A673 (cell line): ENCODE measurements at regions not wholly inside any gene's neighbourhood (a gene's known extent, or its start where the extent isn't known, plus 50 kb on each side); places are given as distances from the start of the nearest gene placed in this dataset.

Source experiments
- EZH2 ChIP-seq: fragments of 200-600 bp; sonication (generic); IDR thresholded peaks from 2 replicates; pipeline ENCODE4 v1.6.1; 2017; ENCODE audit warnings: borderline replicate concordance, low read depth, mild to moderate bottlenecking, mixed read lengths, antibody characterized with exemption, low read length; ENCODE audit not compliant: poor library complexity, severe bottlenecking
- TF ChIP-seq, protein P1 (sequence below): fragments of 300-800, 200-600 bp; sonication (generic); conservative IDR thresholded peaks from 2 replicates; pipeline ENCODE4 v1.5.1; 2017; ENCODE audit warnings: low read depth, mild to moderate bottlenecking, antibody characterized with exemption, low read length, moderate library complexity, mixed read lengths

DNA sequence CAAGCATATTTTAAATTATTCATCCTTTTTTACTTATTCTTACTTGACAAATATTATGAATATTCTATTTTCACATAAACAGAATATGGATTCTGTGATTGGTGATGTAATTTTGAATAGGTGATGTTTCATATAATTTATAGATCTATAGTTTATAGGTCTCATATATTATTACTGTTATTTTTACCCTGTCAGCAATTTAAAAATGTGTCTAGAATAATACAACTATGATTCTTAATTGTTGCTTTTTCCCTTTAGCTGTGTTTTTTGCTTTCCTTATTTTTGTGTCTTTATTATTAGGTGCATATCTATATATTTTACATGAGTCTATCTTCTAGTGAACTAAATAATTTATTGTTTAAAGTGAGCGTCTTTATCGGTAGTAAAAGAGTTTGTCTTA is 226.7 kb upstream of the FSIP2 start:
- no peak for TF ChIP-seq EZH2
- TF ChIP-seq, protein P1, sequence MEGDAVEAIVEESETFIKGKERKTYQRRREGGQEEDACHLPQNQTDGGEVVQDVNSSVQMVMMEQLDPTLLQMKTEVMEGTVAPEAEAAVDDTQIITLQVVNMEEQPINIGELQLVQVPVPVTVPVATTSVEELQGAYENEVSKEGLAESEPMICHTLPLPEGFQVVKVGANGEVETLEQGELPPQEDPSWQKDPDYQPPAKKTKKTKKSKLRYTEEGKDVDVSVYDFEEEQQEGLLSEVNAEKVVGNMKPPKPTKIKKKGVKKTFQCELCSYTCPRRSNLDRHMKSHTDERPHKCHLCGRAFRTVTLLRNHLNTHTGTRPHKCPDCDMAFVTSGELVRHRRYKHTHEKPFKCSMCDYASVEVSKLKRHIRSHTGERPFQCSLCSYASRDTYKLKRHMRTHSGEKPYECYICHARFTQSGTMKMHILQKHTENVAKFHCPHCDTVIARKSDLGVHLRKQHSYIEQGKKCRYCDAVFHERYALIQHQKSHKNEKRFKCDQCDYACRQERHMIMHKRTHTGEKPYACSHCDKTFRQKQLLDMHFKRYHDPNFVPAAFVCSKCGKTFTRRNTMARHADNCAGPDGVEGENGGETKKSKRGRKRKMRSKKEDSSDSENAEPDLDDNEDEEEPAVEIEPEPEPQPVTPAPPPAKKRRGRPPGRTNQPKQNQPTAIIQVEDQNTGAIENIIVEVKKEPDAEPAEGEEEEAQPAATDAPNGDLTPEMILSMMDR = no peak
